GM12878 (cell line): ENCODE measurements at regions not wholly inside any gene's neighbourhood (a gene's known extent, or its start where the extent isn't known, plus 50 kb on each side); places are given as distances from the start of the nearest gene placed in this dataset.

Source experiments
- CEBPB ChIP-seq, 2 experiments: fragments of 150-350 bp in 1 of 2; IDR thresholded peaks; 2 replicates each; pipeline ENCODE4 v1.6.1; 2012 to 2014; ENCODE audit warnings: low read depth in 2 of 2, low read length in 2 of 2, borderline replicate concordance in 1 of 2, inconsistent platforms in 1 of 2
- DPF2 ChIP-seq: fragments of 450-650 bp; IDR thresholded peaks from 2 replicates; pipeline ENCODE4 v1.6.1; 2017; ENCODE audit warnings: mild to moderate bottlenecking
- LARP7 ChIP-seq: fragments of 450-650 bp; IDR thresholded peaks from 2 replicates; pipeline ENCODE4 v1.6.1; 2017; ENCODE audit warnings: mild to moderate bottlenecking
- SIN3A ChIP-seq: IDR thresholded peaks from 2 replicates; pipeline ENCODE4 v1.6.1; 2012; ENCODE audit warnings: low read depth, low read length, improper control_type of control experiment
- TAF1 ChIP-seq: IDR thresholded peaks from 2 replicates; pipeline ENCODE4 v1.6.1; 2011; ENCODE audit warnings: mild to moderate bottlenecking, low read depth, low read length, borderline replicate concordance

- no peak for TF ChIP-seq CEBPB (IDR thresholded peaks at IDR 0.05; ENCODE audit: borderline replicate concordance in 1 of 2, low read depth in 2 of 2, low read length in 2 of 2)
- no peak for TF ChIP-seq TAF1
- TF ChIP-seq DPF2 = no peak
- no peak for TF ChIP-seq LARP7
- TF ChIP-seq SIN3A = no peak
Observed at GRCh38 chr9:12272471-12273120, 420.6 kb upstream of the TYRP1 start.
